Loucy (cell line): ENCODE measurements at regions not wholly inside any gene's neighbourhood (a gene's known extent, or its start where the extent isn't known, plus 50 kb on each side); places are given as distances from the start of the nearest gene placed in this dataset.

Source experiments
- H2AFZ ChIP-seq: fragments of 200-600 bp; sonication (generic); 2 replicates; pipeline ENCODE4 v1.6.0; 2016; ENCODE audit warnings: antibody characterized with exemption, mild to moderate bottlenecking, low read length, moderate library complexity
- H3F3A ChIP-seq: fragments of 200-600 bp; 2 replicates; pipeline ENCODE4 v1.6.0; 2016; ENCODE audit warnings: antibody characterized with exemption, low read depth, mild to moderate bottlenecking
- H3K27me3 ChIP-seq: fragments of 200-600 bp; sonication (generic); 2 replicates; pipeline ENCODE4 v1.6.1; 2014; ENCODE audit warnings: low read length, mild to moderate bottlenecking; ENCODE audit not compliant: insufficient read depth, poor library complexity, severe bottlenecking
- H3K36me3 ChIP-seq: fragments of 200-600 bp; sonication (generic); 2 replicates; pipeline ENCODE4 v1.6.1; 2016; ENCODE audit warnings: low read length; ENCODE audit not compliant: insufficient read depth
- H3K4me1 ChIP-seq: fragments of 200-600 bp; sonication (generic); 2 replicates; pipeline ENCODE4 v1.5.1; 2014; ENCODE audit warnings: low read length, mild to moderate bottlenecking; ENCODE audit not compliant: insufficient read depth, poor library complexity, severe bottlenecking
- H3K4me2 ChIP-seq: fragments of 200-600 bp; sonication (generic); 2 replicates; pipeline ENCODE4 v1.6.0; 2014; ENCODE audit warnings: antibody characterized with exemption, low read length, low read depth, mild to moderate bottlenecking; ENCODE audit not compliant: poor library complexity, severe bottlenecking
- H3K4me3 ChIP-seq: fragments of 200-600 bp; sonication (generic); 2 replicates; pipeline ENCODE4 v1.5.1; 2014; ENCODE audit warnings: low read length, mild to moderate bottlenecking, mixed read lengths; ENCODE audit not compliant: poor library complexity, severe bottlenecking
- H3K79me2 ChIP-seq: fragments of 200-600 bp; sonication (generic); 2 replicates; pipeline ENCODE4 v1.6.1; 2014; ENCODE audit warnings: low read length; ENCODE audit not compliant: insufficient read depth
- H3K9ac ChIP-seq: fragments of 200-600 bp; sonication (generic); 2 replicates; pipeline ENCODE4 v1.6.0; 2014; ENCODE audit warnings: mild to moderate bottlenecking, low read depth, low read length, moderate library complexity; ENCODE audit not compliant: poor library complexity, severe bottlenecking
- H3K9me2 ChIP-seq: fragments of 200-600 bp; sonication (generic); replicated peaks from 2 replicates; pipeline ENCODE4 v1.6.1; 2016; ENCODE audit warnings: low read depth, low read length, mixed read lengths
- H3K9me3 ChIP-seq: fragments of 200-600 bp; sonication (generic); 2 replicates; pipeline ENCODE4 v1.6.1; 2014; ENCODE audit warnings: mild to moderate bottlenecking, antibody characterized with exemption, low read length, low read depth; ENCODE audit not compliant: insufficient read depth
- H4K20me1 ChIP-seq: fragments of 200-600 bp; sonication (generic); 2 replicates; pipeline ENCODE4 v1.6.0; 2014; ENCODE audit warnings: antibody characterized with exemption, low read length, mild to moderate bottlenecking; ENCODE audit not compliant: insufficient read depth, poor library complexity, severe bottlenecking
- CTCF ChIP-seq: fragments of 200-600 bp; sonication (generic); conservative IDR thresholded peaks from 2 replicates; pipeline ENCODE4 v1.5.1; 2014; ENCODE audit warnings: mild to moderate bottlenecking, antibody characterized with exemption, low read length
- EZH2phosphoT487 ChIP-seq: fragments of 200-600 bp; IDR thresholded peaks from 2 replicates; pipeline ENCODE4 v1.6.1; 2018; ENCODE audit warnings: antibody characterized with exemption, mild to moderate bottlenecking, moderate library complexity, borderline replicate concordance

- Histone ChIP-seq H3K79me2 (no peaks in the 10 kb centered on the region), H3F3A (no peaks in the 10 kb centered on the region), H3K4me1 (no peaks in the 10 kb centered on the region), H3K36me3 (no peaks in the 10 kb centered on the region), H4K20me1 (no peaks in the 10 kb centered on the region), H3K4me2 (no peak overlapping the region), H3K27me3 (no peaks in the 10 kb centered on the region), H3K9ac (no peak overlapping the region), H2AFZ (no peak overlapping the region), H3K9me2 (no peaks in the 10 kb centered on the region), H3K4me3 (no peak overlapping the region), H3K9me3 (no peaks in the 10 kb centered on the region)
- no peak for TF ChIP-seq EZH2phosphoT487
- no peak for TF ChIP-seq CTCF
Measured at GRCh38 chr12:86741531-86741930, 485.3 kb upstream of the MGAT4C start.

DNA sequence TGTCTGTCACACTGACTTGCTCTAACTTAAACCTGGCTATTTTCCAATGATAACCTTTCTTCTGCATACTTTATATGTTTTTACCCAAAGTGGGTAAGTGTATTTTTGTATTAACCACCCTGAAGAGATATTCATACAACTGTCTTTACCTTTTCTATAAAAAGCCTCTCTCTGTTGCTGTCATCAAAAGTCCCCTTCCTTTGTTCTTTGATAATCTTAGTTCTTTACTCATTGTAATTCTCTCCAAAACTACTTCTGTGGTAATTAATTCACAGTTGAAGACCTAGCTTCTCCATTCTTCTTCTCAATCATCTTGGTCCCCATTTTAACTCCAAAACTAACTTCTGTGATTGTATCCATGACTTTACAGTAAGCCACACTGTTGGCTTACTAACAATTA, 479.7 kb upstream of the MGAT4C start:
- TF ChIP-seq CTCF, result no peak
- no peak for TF ChIP-seq EZH2phosphoT487
- Histone ChIP-seq H3F3A (no peaks in the 10 kb centered on the region), H3K9me2 (no peaks in the 10 kb centered on the region), H3K4me3 (no peak overlapping the region), H4K20me1 (no peaks in the 10 kb centered on the region), H3K4me1 (no peaks in the 10 kb centered on the region), H3K36me3 (no peaks in the 10 kb centered on the region), H3K9me3 (no peaks in the 10 kb centered on the region), H3K79me2 (no peaks in the 10 kb centered on the region), H3K9ac (no peak overlapping the region), H2AFZ (no peak overlapping the region), H3K4me2 (no peak overlapping the region), H3K27me3 (no peaks in the 10 kb centered on the region)

- TF ChIP-seq CTCF, result no peak
- no peak for TF ChIP-seq EZH2phosphoT487
- Histone ChIP-seq H2AFZ (no peak overlapping the region), H3K4me3 (no peak overlapping the region)
Measured at GRCh38 chr12:86735072-86735471, 478.9 kb upstream of the MGAT4C start.

More at GRCh38 chr12:86735072-86735471, 478.9 kb upstream of the MGAT4C start:
- H3K9ac ChIP-seq, result no peak overlapping the region
- no peaks in the 10 kb centered on the region for H3K79me2 ChIP-seq
- no peaks in the 10 kb centered on the region for H4K20me1 ChIP-seq
- H3K4me2 ChIP-seq, result no peak overlapping the region
- H3F3A ChIP-seq, result no peaks in the 10 kb centered on the region
- no peaks in the 10 kb centered on the region for H3K36me3 ChIP-seq
- H3K4me1 ChIP-seq, result no peaks in the 10 kb centered on the region
- H3K9me3 ChIP-seq, result no peaks in the 10 kb centered on the region
- H3K9me2 ChIP-seq, result no peaks in the 10 kb centered on the region
- no peaks in the 10 kb centered on the region for H3K27me3 ChIP-seq
